ENCODE measurements at regions not wholly inside any gene's neighbourhood (a gene's known extent, or its start where the extent isn't known, plus 50 kb on each side); places are given as distances from the start of the nearest gene placed in this dataset.

DNA sequence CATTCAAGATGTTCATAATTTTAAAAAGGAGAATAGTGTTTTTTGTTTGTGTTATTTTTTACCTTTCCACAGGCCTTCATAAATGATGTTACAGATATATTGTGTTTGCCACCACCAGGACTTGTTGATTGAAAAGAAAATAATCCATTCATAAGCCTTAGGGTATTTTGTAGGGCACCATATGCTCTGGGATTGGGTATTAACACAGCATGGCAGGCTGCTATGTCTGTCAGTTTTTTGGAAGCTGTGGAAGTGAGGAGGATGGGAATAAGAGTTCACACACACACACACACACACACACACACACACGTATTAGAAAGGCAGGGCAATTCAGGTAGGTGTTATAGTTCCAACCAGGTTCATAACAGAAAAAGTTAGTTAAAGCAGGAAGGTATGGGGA lies 237.9 kb downstream of the HDGFL1 start:
- Histone ChIP-seq H3K9me3 (no peaks in the 10 kb centered on the region), H3K4me1 (no peaks in the 10 kb centered on the region), H3K36me3 (no peaks in the 10 kb centered on the region), H3K4me3 (no peak overlapping the region), H3K27ac (no peak overlapping the region), H3K27me3 (no peaks in the 10 kb centered on the region)
- no peak for TF ChIP-seq POLR2A (IDR thresholded peaks at IDR 0.05)
- TF ChIP-seq, protein P1, sequence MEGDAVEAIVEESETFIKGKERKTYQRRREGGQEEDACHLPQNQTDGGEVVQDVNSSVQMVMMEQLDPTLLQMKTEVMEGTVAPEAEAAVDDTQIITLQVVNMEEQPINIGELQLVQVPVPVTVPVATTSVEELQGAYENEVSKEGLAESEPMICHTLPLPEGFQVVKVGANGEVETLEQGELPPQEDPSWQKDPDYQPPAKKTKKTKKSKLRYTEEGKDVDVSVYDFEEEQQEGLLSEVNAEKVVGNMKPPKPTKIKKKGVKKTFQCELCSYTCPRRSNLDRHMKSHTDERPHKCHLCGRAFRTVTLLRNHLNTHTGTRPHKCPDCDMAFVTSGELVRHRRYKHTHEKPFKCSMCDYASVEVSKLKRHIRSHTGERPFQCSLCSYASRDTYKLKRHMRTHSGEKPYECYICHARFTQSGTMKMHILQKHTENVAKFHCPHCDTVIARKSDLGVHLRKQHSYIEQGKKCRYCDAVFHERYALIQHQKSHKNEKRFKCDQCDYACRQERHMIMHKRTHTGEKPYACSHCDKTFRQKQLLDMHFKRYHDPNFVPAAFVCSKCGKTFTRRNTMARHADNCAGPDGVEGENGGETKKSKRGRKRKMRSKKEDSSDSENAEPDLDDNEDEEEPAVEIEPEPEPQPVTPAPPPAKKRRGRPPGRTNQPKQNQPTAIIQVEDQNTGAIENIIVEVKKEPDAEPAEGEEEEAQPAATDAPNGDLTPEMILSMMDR (IDR thresholded peaks at IDR 0.05): no peak
- DNase-seq: no peak
- 82 to 88% (median 85%) methylated on average over 1 of the region's 1 CpG for WGBS, 4 donors
- no peak for ATAC-seq
- intact Hi-C loops (cut with DNase I): no loop called here

DNA sequence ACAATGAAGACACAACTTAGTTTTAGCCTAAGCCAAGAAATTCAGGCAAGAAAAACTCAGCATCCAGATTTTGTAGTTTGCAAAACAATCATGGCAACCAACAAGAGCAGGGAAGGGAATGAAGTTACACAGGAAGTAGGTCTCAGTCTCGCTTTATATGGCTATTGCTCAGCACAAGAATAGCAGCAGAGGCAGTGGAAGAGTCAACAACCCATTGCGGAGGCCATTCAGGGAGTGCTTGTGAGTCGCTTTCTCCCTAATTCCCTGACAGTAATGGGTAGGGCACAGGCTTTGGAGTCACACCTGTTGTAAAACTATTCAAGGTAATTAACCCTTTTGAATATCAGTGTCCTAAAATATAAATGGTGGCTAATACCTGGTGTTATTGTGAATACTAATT lies 238.5 kb downstream of the HDGFL1 start:
- ATAC-seq: no peak
- no peak for TF ChIP-seq POLR2A (IDR thresholded peaks at IDR 0.05)
- WGBS, 4 donors: 95 to 100% (median 96%) methylated on average over 3 of the region's 3 CpGs

DNA sequence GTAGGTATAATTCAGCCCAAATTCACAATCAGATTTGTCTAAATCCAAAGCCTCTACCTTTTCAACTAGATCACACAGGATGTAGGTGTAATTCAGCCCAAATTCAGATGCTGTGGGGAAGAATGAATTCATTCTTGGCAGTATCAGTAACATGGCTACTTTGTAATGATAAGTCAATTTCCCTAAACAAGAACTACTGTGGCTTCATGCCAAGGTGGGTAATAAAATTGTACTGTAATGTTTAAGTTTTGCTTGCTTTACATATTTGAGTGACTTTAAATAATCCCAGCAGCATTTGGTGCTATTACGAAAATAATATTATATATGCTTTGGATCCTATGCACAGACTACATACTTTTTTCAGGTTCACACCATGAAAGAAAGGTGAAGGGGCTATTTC lies 239.1 kb downstream of the HDGFL1 start:
- H3K36me3 ChIP-seq: no peaks in the 10 kb centered on the region
- H3K27me3 ChIP-seq: no peaks in the 10 kb centered on the region
- no peaks in the 10 kb centered on the region for H3K4me1 ChIP-seq
- ATAC-seq (no peak), DNase-seq (no peak)
- H3K4me3 ChIP-seq: no peak overlapping the region
- intact Hi-C loops (cut with DNase I): no loop called here
- no peaks in the 10 kb centered on the region for H3K9me3 ChIP-seq
- 91 to 99% (median 96%) methylated on average over 1 of the region's 1 CpG for WGBS, 4 donors
- no peak overlapping the region for H3K27ac ChIP-seq
- TF ChIP-seq, protein P1 (IDR thresholded peaks at IDR 0.05): no peak
- no peak for TF ChIP-seq POLR2A (IDR thresholded peaks at IDR 0.05)

More for the DNA sequence above, 238.5 kb downstream of the HDGFL1 start:
- DNase-seq: no peak
- intact Hi-C loops (cut with DNase I): no loop called here
- Histone ChIP-seq H3K36me3 (no peaks in the 10 kb centered on the region), H3K4me3 (no peak overlapping the region), H3K27me3 (no peaks in the 10 kb centered on the region), H3K27ac (no peak overlapping the region), H3K9me3 (no peaks in the 10 kb centered on the region), H3K4me1 (no peaks in the 10 kb centered on the region)

DNA sequence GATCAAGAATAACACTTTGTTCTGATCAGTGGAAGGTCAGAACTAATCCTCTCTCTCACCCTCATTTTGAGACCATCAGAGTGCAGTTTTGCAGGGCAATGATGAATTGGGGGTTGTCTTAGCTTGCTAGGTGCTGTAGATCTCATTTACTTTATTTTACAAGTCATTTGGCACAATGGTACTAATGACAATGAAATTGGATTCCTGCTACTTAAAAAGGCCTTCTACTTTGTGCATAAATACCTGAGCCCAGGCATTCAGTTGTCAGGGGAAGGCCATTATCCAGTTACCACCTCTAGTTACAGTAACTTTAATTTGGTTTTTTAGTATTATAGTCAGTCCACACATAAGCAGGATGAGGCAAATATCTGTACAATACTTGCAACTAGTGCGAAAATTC lies 240.0 kb downstream of the HDGFL1 start:
- TF ChIP-seq POLR2A (IDR thresholded peaks at IDR 0.05): no peak
- TF ChIP-seq, protein P1 (IDR thresholded peaks at IDR 0.05): no peak
- intact Hi-C loops (cut with DNase I): no loop called here
- Histone ChIP-seq H3K36me3 (no peaks in the 10 kb centered on the region), H3K27me3 (no peaks in the 10 kb centered on the region), H3K27ac (no peak overlapping the region), H3K4me3 (no peak overlapping the region), H3K9me3 (no peaks in the 10 kb centered on the region), H3K4me1 (no peaks in the 10 kb centered on the region)
- ATAC-seq (no peak), DNase-seq (no peak)
- WGBS, 4 donors: 53 to 100% (median 98%) methylated on average over 1 of the region's 1 CpG

DNA sequence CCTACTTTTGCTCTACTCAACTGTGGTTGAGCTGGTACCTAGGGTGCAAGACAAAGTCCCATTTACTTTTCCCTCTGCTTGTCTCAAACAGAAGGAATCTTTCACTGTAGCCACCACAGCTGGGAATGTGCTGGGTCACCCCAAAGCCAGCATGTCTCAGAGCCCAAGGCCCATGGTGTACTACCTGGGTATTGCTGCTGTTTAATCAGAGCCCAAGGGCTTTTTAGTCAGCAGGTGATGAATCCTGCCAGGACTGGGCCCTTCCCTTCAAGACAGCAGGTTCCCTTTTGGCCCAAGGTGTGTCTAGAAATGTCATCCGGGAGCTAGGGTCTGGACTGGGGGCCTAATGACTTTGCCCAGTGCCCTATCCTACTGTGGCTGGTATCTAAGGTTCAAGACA lies 249.8 kb downstream of the HDGFL1 start:
- TF ChIP-seq, protein P1 (IDR thresholded peaks at IDR 0.05): no peak
- TF ChIP-seq POLR2A (IDR thresholded peaks at IDR 0.05): no peak
- Histone ChIP-seq H3K27me3 (no peaks in the 10 kb centered on the region), H3K4me1 (peaks cover 0 to 8% (median 0%) of the 10 kb centered on the region in 12 donors), H3K4me3 (no peak overlapping the region), H3K9me3 (peaks cover 0 to 20% (median 0%) of the 10 kb centered on the region in 12 donors), H3K36me3 (no peaks in the 10 kb centered on the region), H3K27ac (no peak overlapping the region)
- ATAC-seq: no peak
- intact Hi-C loops (cut with DNase I): no loop called here
- no peak for DNase-seq
- WGBS, 4 donors: 97 to 100% (median 100%) methylated on average over 1 of the region's 1 CpG
